ENCODE measurements at regions not wholly inside any gene's neighbourhood (a gene's known extent, or its start where the extent isn't known, plus 50 kb on each side); places are given as distances from the start of the nearest gene placed in this dataset.

GRCh38 chr7:54337466-54337865 is 204.7 kb upstream of the VSTM2A start:
- TF ChIP-seq SIN3A (IDR thresholded peaks at IDR 0.05; ENCODE audit: borderline replicate concordance, insufficient read depth, low read length) (no peak), TAF1 (IDR thresholded peaks at IDR 0.05; ENCODE audit: borderline replicate concordance, insufficient read depth, low read length) (no peak), POLR2AphosphoS5 (IDR thresholded peaks at IDR 0.05; ENCODE audit: low read depth, low read length) (no peak)

Measured in PFSK-1 (cell line).